Adrenal gland (tissue), 5 donors: ENCODE measurements at regions not wholly inside any gene's neighbourhood (a gene's known extent, or its start where the extent isn't known, plus 50 kb on each side); places are given as distances from the start of the nearest gene placed in this dataset.

Source experiments
- POLR2A ChIP-seq, 2 donors: fragments of 450-650 bp; IDR thresholded peaks; one replicate each; pipeline ENCODE4 v1.6.1; 2017; ENCODE audit warnings: antibody characterized with exemption in 2 of 2, mild to moderate bottlenecking in 2 of 2, moderate library complexity in 1 of 2
- TF ChIP-seq, protein P1 (sequence below), 6 experiments: fragments of 450-650 bp in 4 of 6; fragments of 200-600 bp in 2 of 6; sonication (generic) in 1 of 6; IDR thresholded peaks; 1 replicate in 5 of 6; 2 replicates in 1 of 6; pipeline versions ENCODE4 v1.5.1 to v1.8.0; 2016 to 2021; ENCODE audit warnings: antibody characterized with exemption in 6 of 6, mild to moderate bottlenecking in 2 of 6, moderate library complexity in 1 of 6
- donor health status: DM: no; HTN: no; CAD: no.

- TF ChIP-seq, protein P1, sequence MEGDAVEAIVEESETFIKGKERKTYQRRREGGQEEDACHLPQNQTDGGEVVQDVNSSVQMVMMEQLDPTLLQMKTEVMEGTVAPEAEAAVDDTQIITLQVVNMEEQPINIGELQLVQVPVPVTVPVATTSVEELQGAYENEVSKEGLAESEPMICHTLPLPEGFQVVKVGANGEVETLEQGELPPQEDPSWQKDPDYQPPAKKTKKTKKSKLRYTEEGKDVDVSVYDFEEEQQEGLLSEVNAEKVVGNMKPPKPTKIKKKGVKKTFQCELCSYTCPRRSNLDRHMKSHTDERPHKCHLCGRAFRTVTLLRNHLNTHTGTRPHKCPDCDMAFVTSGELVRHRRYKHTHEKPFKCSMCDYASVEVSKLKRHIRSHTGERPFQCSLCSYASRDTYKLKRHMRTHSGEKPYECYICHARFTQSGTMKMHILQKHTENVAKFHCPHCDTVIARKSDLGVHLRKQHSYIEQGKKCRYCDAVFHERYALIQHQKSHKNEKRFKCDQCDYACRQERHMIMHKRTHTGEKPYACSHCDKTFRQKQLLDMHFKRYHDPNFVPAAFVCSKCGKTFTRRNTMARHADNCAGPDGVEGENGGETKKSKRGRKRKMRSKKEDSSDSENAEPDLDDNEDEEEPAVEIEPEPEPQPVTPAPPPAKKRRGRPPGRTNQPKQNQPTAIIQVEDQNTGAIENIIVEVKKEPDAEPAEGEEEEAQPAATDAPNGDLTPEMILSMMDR (IDR thresholded peaks at IDR 0.05) = no peak
- TF ChIP-seq POLR2A (IDR thresholded peaks at IDR 0.05) = no peak
These were observed 170.0 kb upstream of the FOXN3 start for GRCh38 chr14:89587136-89587420.
